Uterus (tissue), 2 donors: ENCODE measurements at regions not wholly inside any gene's neighbourhood (a gene's known extent, or its start where the extent isn't known, plus 50 kb on each side); places are given as distances from the start of the nearest gene placed in this dataset.

Experiments used
- POLR2A ChIP-seq, 2 donors: fragments of 450-650 bp; IDR thresholded peaks; one replicate each; pipeline ENCODE4 v1.6.1; 2016; ENCODE audit warnings: antibody characterized with exemption in 2 of 2, mild to moderate bottlenecking in 1 of 2, moderate library complexity in 1 of 2
- TF ChIP-seq, protein P1 (sequence below), 4 experiments: fragments of 200-600 bp in 2 of 4; fragments of 450-650 bp in 2 of 4; sonication (generic) in 2 of 4; IDR thresholded peaks; one replicate each; pipeline ENCODE4 v1.5.1; 2016 to 2019; ENCODE audit warnings: antibody characterized with exemption in 4 of 4, mild to moderate bottlenecking in 2 of 4, moderate library complexity in 1 of 4

DNA sequence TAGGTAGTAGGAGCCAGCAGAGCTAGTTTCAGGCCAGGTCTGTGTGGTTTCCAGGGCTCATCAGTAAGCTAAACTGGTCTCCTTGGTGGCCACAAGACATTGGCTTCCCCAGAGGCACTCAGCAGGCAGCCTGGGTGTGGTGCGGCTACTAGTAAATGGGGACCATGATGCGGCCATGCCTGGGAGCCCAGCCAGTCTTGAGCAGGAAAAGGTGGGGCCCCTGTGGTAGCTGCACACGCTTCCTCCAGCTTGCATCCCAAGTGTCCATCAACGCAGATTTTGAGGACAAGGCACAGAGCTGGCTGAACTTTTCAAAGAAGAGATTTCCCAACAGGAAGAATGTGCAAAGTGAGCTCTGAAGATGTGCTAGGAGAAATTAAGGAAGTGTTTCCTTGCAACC is 107.4 kb upstream of the NAA20 start:
- TF ChIP-seq, protein P1, sequence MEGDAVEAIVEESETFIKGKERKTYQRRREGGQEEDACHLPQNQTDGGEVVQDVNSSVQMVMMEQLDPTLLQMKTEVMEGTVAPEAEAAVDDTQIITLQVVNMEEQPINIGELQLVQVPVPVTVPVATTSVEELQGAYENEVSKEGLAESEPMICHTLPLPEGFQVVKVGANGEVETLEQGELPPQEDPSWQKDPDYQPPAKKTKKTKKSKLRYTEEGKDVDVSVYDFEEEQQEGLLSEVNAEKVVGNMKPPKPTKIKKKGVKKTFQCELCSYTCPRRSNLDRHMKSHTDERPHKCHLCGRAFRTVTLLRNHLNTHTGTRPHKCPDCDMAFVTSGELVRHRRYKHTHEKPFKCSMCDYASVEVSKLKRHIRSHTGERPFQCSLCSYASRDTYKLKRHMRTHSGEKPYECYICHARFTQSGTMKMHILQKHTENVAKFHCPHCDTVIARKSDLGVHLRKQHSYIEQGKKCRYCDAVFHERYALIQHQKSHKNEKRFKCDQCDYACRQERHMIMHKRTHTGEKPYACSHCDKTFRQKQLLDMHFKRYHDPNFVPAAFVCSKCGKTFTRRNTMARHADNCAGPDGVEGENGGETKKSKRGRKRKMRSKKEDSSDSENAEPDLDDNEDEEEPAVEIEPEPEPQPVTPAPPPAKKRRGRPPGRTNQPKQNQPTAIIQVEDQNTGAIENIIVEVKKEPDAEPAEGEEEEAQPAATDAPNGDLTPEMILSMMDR (IDR thresholded peaks at IDR 0.05) = no peak
- TF ChIP-seq POLR2A (IDR thresholded peaks at IDR 0.05) = no peak
